Endodermal cell (in vitro differentiated cells): ENCODE measurements at regions not wholly inside any gene's neighbourhood (a gene's known extent, or its start where the extent isn't known, plus 50 kb on each side); places are given as distances from the start of the nearest gene placed in this dataset.

ENCODE experiments used
- DNase-seq: peaks from one replicate; pipeline ENCODE4 v3.0.0-alpha.2; 2017
- H3K27ac ChIP-seq: 2 replicates; pipeline ENCODE4 v1.5.1; 2013; ENCODE audit warnings: mild to moderate bottlenecking, low read depth, low read length, moderate library complexity
- H3K27me3 ChIP-seq: 2 replicates; pipeline ENCODE4 v1.6.1; 2013; ENCODE audit warnings: mild to moderate bottlenecking, low read length, moderate library complexity; ENCODE audit not compliant: insufficient read depth, control insufficient read depth, poor library complexity, severe bottlenecking
- H3K36me3 ChIP-seq: 2 replicates; pipeline ENCODE4 v1.7.0; 2013; ENCODE audit warnings: mild to moderate bottlenecking, low read length, moderate library complexity; ENCODE audit not compliant: control insufficient read depth, insufficient read depth
- H3K4me1 ChIP-seq: one replicate; pipeline ENCODE4 v1.7.0; 2013; ENCODE audit warnings: low read length; ENCODE audit not compliant: control insufficient read depth, insufficient read depth
- H3K4me3 ChIP-seq: 2 replicates; pipeline ENCODE4 v1.5.1; 2013; ENCODE audit warnings: mild to moderate bottlenecking, low read length, moderate library complexity
- H3K9ac ChIP-seq: 2 replicates; pipeline ENCODE4 v1.6.1; 2013; ENCODE audit warnings: mild to moderate bottlenecking, low read length, moderate library complexity; ENCODE audit not compliant: poor library complexity, severe bottlenecking; ENCODE audit errors: extremely low read depth
- H3K9me3 ChIP-seq: 2 replicates; pipeline ENCODE4 v1.6.1; 2013; ENCODE audit warnings: mild to moderate bottlenecking, low read length, moderate library complexity; ENCODE audit not compliant: control insufficient read depth
- H3K27ac Mint-ChIP-seq: 2 replicates; pipeline ENCODE4 v1.8.0; 2020; ENCODE audit warnings: mixed read lengths
- H3K27me3 Mint-ChIP-seq: 2 replicates; pipeline ENCODE4 v1.8.0; 2021; ENCODE audit warnings: mild to moderate bottlenecking, mixed read lengths; ENCODE audit not compliant: insufficient read depth
- H3K36me3 Mint-ChIP-seq: 2 replicates; pipeline ENCODE4 v1.8.0; 2020; ENCODE audit warnings: low read depth, mixed read lengths
- H3K4me1 Mint-ChIP-seq: 2 replicates; pipeline ENCODE4 v1.8.0; 2020; ENCODE audit warnings: mixed read lengths
- H3K4me3 Mint-ChIP-seq: 2 replicates; pipeline ENCODE4 v1.8.0; 2020; ENCODE audit warnings: mild to moderate bottlenecking, moderate library complexity, mixed read lengths
- H3K9me3 Mint-ChIP-seq: 2 replicates; pipeline ENCODE4 v1.8.0; 2020; ENCODE audit warnings: mild to moderate bottlenecking, mixed read lengths
- WGBS, 2 experiments: methylation state at CpG; one replicate each; pipeline versions ENCODE4 v1.1.5 to v1.1.7; 2013; ENCODE audit warnings: missing lambda C conversion rate in 2 of 2, mixed read lengths in 1 of 2; ENCODE audit not compliant: insufficient coverage in 1 of 2, insufficient read length in 1 of 2; 5-methylcytosine and 5-hydroxymethylcytosine counted together
- TF ChIP-seq, protein P1 (sequence below): fragments of 200-600 bp; sonication (generic); conservative IDR thresholded peaks from 2 replicates; pipeline ENCODE4 v1.5.0; 2021; ENCODE audit warnings: antibody characterized with exemption, mild to moderate bottlenecking

GRCh38 chr9:94175669-94176068, 83.4 kb upstream of the ZNF169 start:
- no peaks in the 10 kb centered on the region for H3K27me3 ChIP-seq
- no peak overlapping the region for H3K4me3 ChIP-seq
- H3K36me3 ChIP-seq, result peaks cover 67% of the 10 kb centered on the region
- Mint-ChIP-seq H3K27ac (peak overlapping the region; percentile 61), H3K4me1 (peaks cover 44% of the 10 kb centered on the region), H3K27me3 (no peaks in the 10 kb centered on the region), H3K4me3 (no peak overlapping the region), H3K9me3 (no peaks in the 10 kb centered on the region), H3K36me3 (peaks cover 48% of the 10 kb centered on the region)
- TF ChIP-seq, protein P1, sequence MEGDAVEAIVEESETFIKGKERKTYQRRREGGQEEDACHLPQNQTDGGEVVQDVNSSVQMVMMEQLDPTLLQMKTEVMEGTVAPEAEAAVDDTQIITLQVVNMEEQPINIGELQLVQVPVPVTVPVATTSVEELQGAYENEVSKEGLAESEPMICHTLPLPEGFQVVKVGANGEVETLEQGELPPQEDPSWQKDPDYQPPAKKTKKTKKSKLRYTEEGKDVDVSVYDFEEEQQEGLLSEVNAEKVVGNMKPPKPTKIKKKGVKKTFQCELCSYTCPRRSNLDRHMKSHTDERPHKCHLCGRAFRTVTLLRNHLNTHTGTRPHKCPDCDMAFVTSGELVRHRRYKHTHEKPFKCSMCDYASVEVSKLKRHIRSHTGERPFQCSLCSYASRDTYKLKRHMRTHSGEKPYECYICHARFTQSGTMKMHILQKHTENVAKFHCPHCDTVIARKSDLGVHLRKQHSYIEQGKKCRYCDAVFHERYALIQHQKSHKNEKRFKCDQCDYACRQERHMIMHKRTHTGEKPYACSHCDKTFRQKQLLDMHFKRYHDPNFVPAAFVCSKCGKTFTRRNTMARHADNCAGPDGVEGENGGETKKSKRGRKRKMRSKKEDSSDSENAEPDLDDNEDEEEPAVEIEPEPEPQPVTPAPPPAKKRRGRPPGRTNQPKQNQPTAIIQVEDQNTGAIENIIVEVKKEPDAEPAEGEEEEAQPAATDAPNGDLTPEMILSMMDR, result no peak
- no peak overlapping the region for H3K27ac ChIP-seq
- H3K4me1 ChIP-seq, result no peaks in the 10 kb centered on the region
- WGBS, 2 experiments, result 94% methylated on average over 5 of the region's 5 CpGs; no CpG with 5 or more reads in 1 of the 2 experiments
- H3K9ac ChIP-seq, result no peak overlapping the region
- H3K9me3 ChIP-seq, result no peaks in the 10 kb centered on the region
- no peak for DNase-seq

- Mint-ChIP-seq H3K9me3 (no peaks in the 10 kb centered on the region), H3K27ac (no peak overlapping the region), H3K36me3 (peaks cover 46% of the 10 kb centered on the region), H3K4me3 (no peak overlapping the region), H3K27me3 (no peaks in the 10 kb centered on the region), H3K4me1 (peaks cover 51% of the 10 kb centered on the region)
- no peak overlapping the region for H3K9ac ChIP-seq
- no peaks in the 10 kb centered on the region for H3K9me3 ChIP-seq
- H3K27ac ChIP-seq, result no peak overlapping the region
- no peak overlapping the region for H3K4me3 ChIP-seq
- TF ChIP-seq, protein P1, result no peak
- no peak for DNase-seq
- H3K27me3 ChIP-seq, result no peaks in the 10 kb centered on the region
- peaks cover 69% of the 10 kb centered on the region for H3K36me3 ChIP-seq
- H3K4me1 ChIP-seq, result no peaks in the 10 kb centered on the region
These were observed 82.5 kb upstream of the ZNF169 start for GRCh38 chr9:94176608-94177007.

DNA sequence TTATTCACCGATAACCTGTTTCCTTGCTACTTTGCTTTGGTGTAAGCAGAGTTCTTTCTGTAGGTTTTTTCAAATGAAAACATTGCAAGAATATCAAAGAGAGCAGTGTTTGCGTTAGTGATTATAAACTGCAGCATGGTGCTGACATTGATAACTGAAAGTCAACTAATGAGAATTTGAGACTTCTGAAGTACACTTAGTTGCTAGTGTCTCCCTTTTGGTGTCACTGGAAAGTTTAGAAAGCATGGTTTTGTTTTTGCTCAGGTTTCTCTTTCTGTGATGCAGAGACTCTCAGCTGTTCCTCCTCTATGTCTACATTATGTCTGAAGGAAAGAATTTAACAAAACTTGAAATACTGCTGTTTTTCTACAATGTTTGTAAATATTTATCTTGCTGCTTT, 80.2 kb upstream of the ZNF169 start:
- H3K9ac ChIP-seq, result no peak overlapping the region
- H3K4me3 Mint-ChIP-seq, result no peak overlapping the region
- no peak overlapping the region for H3K4me3 ChIP-seq
- TF ChIP-seq, protein P1, result no peak
- WGBS, 2 experiments, result 96 to 100% methylated on average over 2 of the region's 2 CpGs
- peaks cover 41% of the 10 kb centered on the region for H3K4me1 Mint-ChIP-seq
- H3K27me3 Mint-ChIP-seq, result no peaks in the 10 kb centered on the region
- H3K36me3 ChIP-seq, result peaks cover 82% of the 10 kb centered on the region
- no peak overlapping the region for H3K27ac ChIP-seq
- H3K27ac Mint-ChIP-seq, result no peak overlapping the region
- peaks cover 54% of the 10 kb centered on the region for H3K36me3 Mint-ChIP-seq
- no peak for DNase-seq
- H3K9me3 Mint-ChIP-seq, result no peaks in the 10 kb centered on the region
- H3K27me3 ChIP-seq, result no peaks in the 10 kb centered on the region
- no peaks in the 10 kb centered on the region for H3K4me1 ChIP-seq
- H3K9me3 ChIP-seq, result no peaks in the 10 kb centered on the region
